ENCODE measurements at regions not wholly inside any gene's neighbourhood (a gene's known extent, or its start where the extent isn't known, plus 50 kb on each side); places are given as distances from the start of the nearest gene placed in this dataset.
A peak's percentile ranks its signal among the peaks of the same experiment; 100 is the strongest.

- Histone ChIP-seq H3K27ac (no peak overlapping the region), H3K4me1 (peaks cover 0 to 34% (median 10%) of the 10 kb centered on the region in 3 donors), H3K27me3 (no peaks in the 10 kb centered on the region), H3K4me3 (no peak overlapping the region), H3K36me3 (no peaks in the 10 kb centered on the region), H3K9me3 (no peaks in the 10 kb centered on the region)
- ATAC-seq = no peak
- TF ChIP-seq POLR2AphosphoS5 (IDR thresholded peaks at IDR 0.05) (no peak), POLR2A (IDR thresholded peaks at IDR 0.05) (no peak), CTCF (IDR thresholded peaks at IDR 0.05) (no peak), EP300 (IDR thresholded peaks at IDR 0.05) (no peak)
Observed at GRCh38 chr2:18986046-18986445, 372.4 kb downstream of the OSR1 start.

- WGBS, 2 donors (ENCODE audit: low coverage in 1 of 2) = 40 to 62% methylated on average over 5 to 6 of the region's 6 CpGs
- Histone ChIP-seq H3K9me3 (no peaks in the 10 kb centered on the region), H3K27me3 (no peaks in the 10 kb centered on the region), H3K4me3 (no peak overlapping the region), H3K36me3 (no peaks in the 10 kb centered on the region), H3K4me1 (peaks cover 5 to 44% (median 11%) of the 10 kb centered on the region in 3 donors), H3K27ac (peak overlapping the region in 2 of 4 donors; percentile 6 to 20)
- no peak for ATAC-seq
- no peak for TF ChIP-seq CTCF (IDR thresholded peaks at IDR 0.05)
- TF ChIP-seq EP300 (IDR thresholded peaks at IDR 0.05) = no peak
- TF ChIP-seq POLR2AphosphoS5 (IDR thresholded peaks at IDR 0.05) = no peak
- TF ChIP-seq POLR2A (IDR thresholded peaks at IDR 0.05) = no peak
Observed at GRCh38 chr2:18980786-18981430, 377.5 kb downstream of the OSR1 start.

GRCh38 chr2:18980104-18980785, 378.2 kb downstream of the OSR1 start:
- no peaks in the 10 kb centered on the region for H3K9me3 ChIP-seq
- no peaks in the 10 kb centered on the region for H3K27me3 ChIP-seq
- H3K4me1 ChIP-seq = peaks cover 9 to 49% (median 14%) of the 10 kb centered on the region in 3 donors
- H3K27ac ChIP-seq = peak overlapping the region in 2 of 4 donors; percentile 6 to 20
- no peak for ATAC-seq
- 20 to 42% methylated on average over 2 to 5 of the region's 5 CpGs for WGBS, 2 donors (ENCODE audit: low coverage in 1 of 2)
- TF ChIP-seq POLR2A (IDR thresholded peaks at IDR 0.05) (no peak), POLR2AphosphoS5 (IDR thresholded peaks at IDR 0.05) (no peak), EP300 (IDR thresholded peaks at IDR 0.05) (no peak), CTCF (IDR thresholded peaks at IDR 0.05) (no peak)
- H3K4me3 ChIP-seq = no peak overlapping the region
- H3K36me3 ChIP-seq = no peaks in the 10 kb centered on the region

- Histone ChIP-seq H3K27ac (peak overlapping the region; percentile 80 to 88 (median 81)), H3K4me3 (no peak overlapping the region), H3K9me3 (no peaks in the 10 kb centered on the region), H3K36me3 (no peaks in the 10 kb centered on the region), H3K4me1 (peaks cover 9 to 49% (median 14%) of the 10 kb centered on the region in 3 donors), H3K27me3 (no peaks in the 10 kb centered on the region)
- WGBS, 2 donors (ENCODE audit: low coverage in 1 of 2) = 4 to 30% methylated on average over 3 of the region's 3 CpGs
- no peak for ATAC-seq
- no peak for TF ChIP-seq EP300 (IDR thresholded peaks at IDR 0.05)
- no peak for TF ChIP-seq POLR2AphosphoS5 (IDR thresholded peaks at IDR 0.05)
- no peak for TF ChIP-seq POLR2A (IDR thresholded peaks at IDR 0.05)
- TF ChIP-seq CTCF (IDR thresholded peaks at IDR 0.05) = no peak
Observed at GRCh38 chr2:18977409-18977808, 381.0 kb downstream of the OSR1 start.

Measured in gastroesophageal sphincter (tissue), 4 donors.